Transverse colon (tissue), 4 donors: ENCODE measurements at regions not wholly inside any gene's neighbourhood (a gene's known extent, or its start where the extent isn't known, plus 50 kb on each side); places are given as distances from the start of the nearest gene placed in this dataset.

Source experiments
- DNase-seq: peaks from one replicate; pipeline ENCODE4 v3.0.0-alpha.2; 2019
- H3K27ac ChIP-seq, 4 donors: fragments of 200-600 bp; sonication (generic); 2 replicates each; pipeline ENCODE4 v1.5.1; 2016 to 2018; ENCODE audit warnings: inconsistent platforms in 4 of 4
- H3K27me3 ChIP-seq: fragments of 200-600 bp; sonication (generic); 2 replicates; pipeline ENCODE4 v1.5.1; 2017; ENCODE audit warnings: inconsistent platforms
- H3K36me3 ChIP-seq, 4 donors: fragments of 200-600 bp; sonication (generic); 2 replicates each; pipeline ENCODE4 v1.5.1; 2017 to 2019; ENCODE audit warnings: inconsistent platforms in 4 of 4
- H3K4me1 ChIP-seq, 4 donors: fragments of 200-600 bp; sonication (generic); 2 replicates each; pipeline ENCODE4 v1.5.1; 2017 to 2020; ENCODE audit warnings: inconsistent platforms in 4 of 4
- H3K4me3 ChIP-seq, 4 donors: fragments of 200-600 bp; sonication (generic); 1 replicate in 1 of 4; 2 replicates in 3 of 4; pipeline versions ENCODE4 v1.5.1 to v1.6.1; 2017 to 2019; ENCODE audit warnings: inconsistent platforms in 4 of 4
- H3K9me3 ChIP-seq, 2 donors: fragments of 200-600 bp; sonication (generic); 2 replicates each; pipeline ENCODE4 v1.5.1; 2017 to 2019; ENCODE audit warnings: inconsistent platforms in 2 of 2
- CTCF ChIP-seq, 5 experiments: fragments of 200-600 bp in 3 of 5; fragments of 450-650 bp in 2 of 5; sonication (generic) in 3 of 5; IDR thresholded peaks; 1 replicate in 2 of 5; 2 replicates in 3 of 5; pipeline ENCODE4 v1.5.1; 2016 to 2017; ENCODE audit warnings: antibody characterized with exemption in 5 of 5, inconsistent platforms in 3 of 5, mild to moderate bottlenecking in 2 of 5, moderate library complexity in 1 of 5
- EP300 ChIP-seq: sonication (generic); formaldehyde crosslinking; IDR thresholded peaks from one replicate; pipeline ENCODE4 v1.6.1; 2017; ENCODE audit warnings: antibody characterized with exemption, low read depth
- POLR2A ChIP-seq: fragments of 450-650 bp; IDR thresholded peaks from one replicate; pipeline ENCODE4 v1.6.1; 2016; ENCODE audit warnings: antibody characterized with exemption, mild to moderate bottlenecking, moderate library complexity
- POLR2AphosphoS5 ChIP-seq, 3 donors: sonication (generic); formaldehyde crosslinking; IDR thresholded peaks; one replicate each; pipeline ENCODE4 v1.6.1; 2016; ENCODE audit warnings: antibody characterized with exemption in 3 of 3
- WGBS, 2 donors: methylation state at CpG; one replicate each; pipeline ENCODE4 v1.1.5; 2018; ENCODE audit warnings: low coverage in 1 of 2; 5-methylcytosine and 5-hydroxymethylcytosine counted together
- in situ Hi-C, 4 donors: fragments of 200-750 bp; cut with MboI; loops; one replicate each; pipeline versions ENCODE4 v1.15.0 to v1.15.1; 2017; ENCODE audit warnings: low sequenced_read_pairs in 3 of 4, low pct_ligation_motif_present in 1 of 4, low pct_unique_long_range_greater_than_20kb in 1 of 4
- intact Hi-C: fragments of 100-400 bp; cut with DNase I; formaldehyde crosslinking; loops from one replicate; pipeline ENCODE4 v1.15.1; 2023; ENCODE audit warnings: low total_unique reads

- no peaks in the 10 kb centered on the region for H3K9me3 ChIP-seq
- no peak overlapping the region for H3K4me3 ChIP-seq
- TF ChIP-seq POLR2AphosphoS5 (IDR thresholded peaks at IDR 0.05) (no peak), CTCF (IDR thresholded peaks at IDR 0.05) (no peak)
- no peak for DNase-seq
- H3K36me3 ChIP-seq: no peaks in the 10 kb centered on the region
- no peak overlapping the region for H3K27ac ChIP-seq
- intact Hi-C loops: no loop called here
- 47 to 64% methylated on average over 1 of the region's 1 CpG for WGBS, 2 donors
- no peaks in the 10 kb centered on the region for H3K4me1 ChIP-seq
- in situ Hi-C loops: no loop called here
- H3K27me3 ChIP-seq: no peaks in the 10 kb centered on the region
These were observed 493.8 kb downstream of the FAT4 start for GRCh38 chr4:125808570-125808969.

DNA sequence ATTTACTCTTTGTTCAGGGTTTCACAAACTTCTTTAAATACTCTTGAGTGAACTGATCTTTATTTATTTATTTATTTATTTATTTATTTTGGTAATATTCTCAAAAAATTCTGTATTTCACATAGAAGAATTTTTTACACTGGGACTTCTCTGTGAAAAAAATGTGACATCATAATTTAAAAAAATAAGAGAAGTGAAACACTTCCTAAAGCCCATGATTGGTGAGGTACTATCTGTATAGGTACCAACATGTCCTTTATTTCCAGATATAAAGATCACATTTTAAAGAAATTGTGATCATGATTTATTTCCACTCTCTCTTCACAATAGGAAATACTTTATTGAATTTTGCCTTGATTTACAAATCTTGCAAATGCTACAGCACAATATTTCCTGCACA lies 497.1 kb downstream of the FAT4 start:
- Histone ChIP-seq H3K27me3 (no peaks in the 10 kb centered on the region), H3K36me3 (no peaks in the 10 kb centered on the region), H3K9me3 (no peaks in the 10 kb centered on the region), H3K27ac (no peak overlapping the region), H3K4me1 (no peaks in the 10 kb centered on the region), H3K4me3 (no peak overlapping the region)
- no peak for DNase-seq
- intact Hi-C loops: no loop called here
- in situ Hi-C loops: no loop called here
- TF ChIP-seq POLR2A (no peak), POLR2AphosphoS5 (IDR thresholded peaks at IDR 0.05) (no peak), CTCF (IDR thresholded peaks at IDR 0.05) (no peak), EP300 (no peak)

DNA sequence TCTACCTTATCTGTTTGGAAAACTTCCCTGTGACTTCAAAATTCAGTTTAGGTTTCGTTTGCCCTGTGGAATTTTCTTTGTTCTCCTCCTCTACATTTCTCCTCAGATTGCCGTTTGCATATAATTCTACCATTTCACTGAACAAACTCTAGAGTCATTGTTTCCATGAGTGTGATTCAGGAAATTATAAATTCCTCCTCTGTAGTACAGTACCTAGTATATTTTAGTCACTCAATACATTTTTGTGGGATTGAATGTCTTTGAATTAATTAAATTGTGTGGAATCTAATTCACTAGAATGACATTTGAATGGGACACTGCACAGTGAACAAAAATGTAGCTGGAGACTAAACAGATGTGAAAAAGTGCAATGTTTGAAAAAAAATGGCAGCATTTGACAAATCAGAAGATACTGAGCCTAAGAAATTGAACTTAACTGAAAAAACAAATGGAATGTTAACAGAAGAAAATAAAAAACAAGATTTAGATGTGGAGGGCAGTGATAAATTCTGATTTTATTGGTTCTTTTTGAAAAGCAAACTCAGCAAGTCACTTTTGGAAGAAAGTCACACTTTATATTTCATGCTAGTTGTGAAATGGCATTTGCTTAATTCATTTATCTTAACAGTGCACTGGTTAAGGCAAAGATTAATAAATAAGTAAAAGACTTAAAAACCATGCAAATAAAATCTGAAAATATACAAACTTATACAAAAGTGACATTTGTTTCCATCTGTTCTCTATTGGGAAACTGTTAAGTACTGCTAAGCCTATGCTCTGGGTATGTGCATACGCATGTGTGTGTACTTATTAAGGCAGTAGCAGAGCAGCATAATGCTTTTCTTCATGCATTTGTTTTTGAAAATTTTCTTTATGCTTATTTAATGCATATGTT lies 512.3 kb downstream of the FAT4 start:
- Histone ChIP-seq H3K36me3 (no peaks in the 10 kb centered on the region), H3K9me3 (no peaks in the 10 kb centered on the region), H3K4me1 (no peaks in the 10 kb centered on the region), H3K27ac (no peak overlapping the region), H3K27me3 (no peaks in the 10 kb centered on the region), H3K4me3 (no peak overlapping the region)
- TF ChIP-seq EP300: no peak
- no peak for TF ChIP-seq CTCF (IDR thresholded peaks at IDR 0.05)
- TF ChIP-seq POLR2A: no peak
- no peak for TF ChIP-seq POLR2AphosphoS5 (IDR thresholded peaks at IDR 0.05)
- intact Hi-C loops (no loop called here), in situ Hi-C loops (no loop called here)
- 50% methylated on average over 3 of the region's 3 CpGs for WGBS, 2 donors
- no peak for DNase-seq

DNA sequence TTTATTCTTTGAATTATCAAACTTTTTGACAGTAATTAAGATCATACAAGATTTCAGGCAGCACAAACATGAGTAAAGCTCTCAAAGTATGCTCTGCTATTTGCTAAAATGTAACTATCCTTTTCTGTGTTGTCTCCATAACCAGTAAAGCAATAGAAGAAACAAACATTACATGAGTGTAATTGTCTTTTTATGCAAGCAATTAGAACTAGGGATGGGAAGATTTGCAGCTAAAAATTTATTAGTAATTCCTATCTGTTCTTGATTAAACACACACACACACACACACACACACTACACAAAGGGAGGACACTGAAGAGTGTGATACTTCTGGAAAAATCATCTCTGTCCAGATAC lies 512.9 kb downstream of the FAT4 start:
- TF ChIP-seq EP300: no peak
- no peak for TF ChIP-seq CTCF (IDR thresholded peaks at IDR 0.05)
- TF ChIP-seq POLR2AphosphoS5 (IDR thresholded peaks at IDR 0.05): no peak
- TF ChIP-seq POLR2A: no peak
- DNase-seq: no peak
- intact Hi-C loops: no loop called here
- Histone ChIP-seq H3K4me1 (no peaks in the 10 kb centered on the region), H3K4me3 (no peak overlapping the region), H3K27ac (no peak overlapping the region), H3K36me3 (no peaks in the 10 kb centered on the region), H3K27me3 (no peaks in the 10 kb centered on the region), H3K9me3 (no peaks in the 10 kb centered on the region)
- in situ Hi-C loops: no loop called here
